ENCODE measurements at regions not wholly inside any gene's neighbourhood (a gene's known extent, or its start where the extent isn't known, plus 50 kb on each side); places are given as distances from the start of the nearest gene placed in this dataset.

GRCh38 chr17:55829995-55830612 is 79.3 kb downstream of the PCTP start:
- DNase-seq = no peak

- no peak for DNase-seq
Observed at GRCh38 chr17:55830699-55831471, 80.0 kb downstream of the PCTP start.

GRCh38 chr17:55833306-55833705 is 82.5 kb downstream of the PCTP start:
- no peak for DNase-seq

GRCh38 chr17:55842405-55843158 is 91.7 kb downstream of the PCTP start:
- no peak for DNase-seq

- DNase-seq = no peak
Observed at GRCh38 chr17:55843785-55844184, 92.9 kb downstream of the PCTP start.

GRCh38 chr17:55845385-55845784 is 94.5 kb downstream of the PCTP start:
- peak; percentile 41 for DNase-seq

- no peak for DNase-seq
Observed at GRCh38 chr17:55846745-55847144, 95.9 kb downstream of the PCTP start.

- DNase-seq = no peak
Observed at GRCh38 chr17:55852734-55853133, 101.9 kb downstream of the PCTP start.

- no peak for DNase-seq
Observed at GRCh38 chr17:55859301-55859795, 108.5 kb downstream of the PCTP start.

GRCh38 chr17:55865072-55865762 is 114.4 kb downstream of the PCTP start:
- DNase-seq = no peak

- DNase-seq = no peak
Observed at GRCh38 chr17:55870044-55870443, 119.2 kb downstream of the PCTP start.

GRCh38 chr17:55872374-55872773 is 121.5 kb downstream of the PCTP start:
- DNase-seq = no peak

- no peak for DNase-seq
Observed at GRCh38 chr17:55873017-55873758, 122.3 kb downstream of the PCTP start.

GRCh38 chr17:55883149-55883548 is 132.3 kb downstream of the PCTP start:
- DNase-seq = no peak

GRCh38 chr17:55887531-55887930 is 136.7 kb downstream of the PCTP start:
- no peak for DNase-seq

GRCh38 chr17:55889271-55889670 is 138.4 kb downstream of the PCTP start:
- DNase-seq = no peak

- no peak for DNase-seq
Observed at GRCh38 chr17:55895112-55895759, 144.4 kb downstream of the PCTP start.

- DNase-seq = no peak
Observed at GRCh38 chr17:55897301-55897700, 146.4 kb downstream of the PCTP start.

GRCh38 chr17:55898195-55898594 is 147.3 kb downstream of the PCTP start:
- no peak for DNase-seq

- DNase-seq = no peak
Observed at GRCh38 chr17:55900188-55900587, 149.3 kb downstream of the PCTP start.

GRCh38 chr17:55903028-55903690 is 152.3 kb downstream of the PCTP start:
- no peak for DNase-seq
